H1 (cell line): ENCODE measurements at regions not wholly inside any gene's neighbourhood (a gene's known extent, or its start where the extent isn't known, plus 50 kb on each side); places are given as distances from the start of the nearest gene placed in this dataset.

Experiments
- CBX5 ChIP-seq: fragments of 300-800, 300-1000 bp; sonication (generic); IDR thresholded peaks from 2 replicates; pipeline ENCODE4 v1.7.1; 2016; ENCODE audit warnings: antibody characterized with exemption, low read length, low read depth
- CEBPB ChIP-seq: IDR thresholded peaks from 2 replicates; pipeline ENCODE4 v1.6.1; 2012; ENCODE audit warnings: low read depth, low read length
- CHD7 ChIP-seq: fragments of 300-600 bp; sonication (generic); IDR thresholded peaks from 2 replicates; pipeline ENCODE4 v1.7.1; 2012; ENCODE audit warnings: low read length, moderate library complexity, mild to moderate bottlenecking, inconsistent platforms; ENCODE audit not compliant: insufficient replicate concordance
- CREB1 ChIP-seq: IDR thresholded peaks from 2 replicates; pipeline ENCODE4 v1.6.1; 2012; ENCODE audit warnings: inconsistent platforms
- EGR1 ChIP-seq: IDR thresholded peaks from 2 replicates; pipeline ENCODE4 v1.6.1; 2011; ENCODE audit warnings: low read depth, low read length, borderline replicate concordance
- HDAC6 ChIP-seq: IDR thresholded peaks from one replicate; pipeline ENCODE4 v1.7.1; 2012; ENCODE audit warnings: low read depth, mild to moderate bottlenecking, inconsistent platforms, low read length, moderate library complexity
- NANOG ChIP-seq: IDR thresholded peaks from 2 replicates; pipeline ENCODE4 v1.6.1; 2011; ENCODE audit warnings: low read length, low read depth, mild to moderate bottlenecking, inconsistent platforms; ENCODE audit not compliant: insufficient read depth, poor library complexity, severe bottlenecking
- PHF8 ChIP-seq: fragments of 200-600 bp; sonication (generic); conservative IDR thresholded peaks from 2 replicates; pipeline ENCODE4 v1.7.1; 2012; ENCODE audit warnings: low read depth, mild to moderate bottlenecking, inconsistent platforms, low read length, moderate library complexity
- POLR2A ChIP-seq, 2 experiments: IDR thresholded peaks; 1 replicate in 1 of 2; 2 replicates in 1 of 2; pipeline ENCODE4 v1.6.1; 2011; ENCODE audit warnings: low read depth in 2 of 2, low read length in 2 of 2, mild to moderate bottlenecking in 2 of 2; ENCODE audit errors: control extremely low read depth in 1 of 2
- SIRT6 ChIP-seq: IDR thresholded peaks from one replicate; pipeline ENCODE4 v1.7.1; 2012; ENCODE audit warnings: low read length, inconsistent platforms
- SIX5 ChIP-seq: IDR thresholded peaks from 2 replicates; pipeline ENCODE4 v1.6.1; 2011; ENCODE audit warnings: mild to moderate bottlenecking, low read depth, low read length
- TF ChIP-seq, protein P1 (sequence below): IDR thresholded peaks from 2 replicates; pipeline ENCODE4 v1.6.1; 2012; ENCODE audit warnings: inconsistent platforms

DNA sequence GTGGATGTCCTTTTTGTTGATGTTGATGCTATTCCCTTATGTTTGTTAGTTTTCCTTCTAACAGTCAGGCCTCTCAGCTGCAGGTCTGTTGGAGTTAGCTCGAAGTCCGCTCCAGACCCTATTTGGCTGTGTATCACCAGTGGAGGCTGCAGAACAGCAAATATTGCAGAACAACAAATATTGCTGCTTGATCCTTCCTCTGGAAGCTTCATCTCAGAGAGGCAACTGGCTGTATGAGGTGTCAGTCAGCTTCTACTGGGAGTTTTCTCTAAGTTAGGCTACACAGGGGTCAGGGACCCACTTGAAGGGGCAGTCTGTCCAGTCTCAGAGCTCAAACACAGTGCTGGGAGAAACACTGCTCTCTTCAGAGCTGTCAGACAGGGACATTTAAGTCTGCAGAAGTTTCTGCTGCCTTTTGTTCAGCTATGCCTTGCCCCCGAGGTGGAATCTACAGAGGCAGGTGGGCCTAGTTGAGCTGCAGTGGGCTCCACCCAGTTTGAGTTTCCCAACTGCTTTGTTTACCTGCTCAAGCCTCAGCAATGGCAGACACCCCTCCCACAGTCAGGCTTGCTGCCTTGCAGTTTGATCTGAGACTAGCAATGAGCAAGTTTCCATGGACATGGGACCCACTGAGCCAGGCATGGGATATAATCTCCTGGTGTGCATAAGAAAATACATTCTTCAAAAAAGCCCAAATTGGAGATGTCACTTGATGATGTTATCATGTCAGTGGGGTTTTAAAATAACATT lies 99.5 kb downstream of the KDM5D start (continued):
- TF ChIP-seq CHD7 (no peak), NANOG (no peak), SIRT6 (no peak), POLR2A (IDR thresholded peaks at IDR 0.05; ENCODE audit: control extremely low read depth in 1 of 2, low read depth in 2 of 2, low read length in 2 of 2) (no peak), CBX5 (no peak), HDAC6 (no peak), CREB1 (no peak), PHF8 (no peak), EGR1 (no peak), SIX5 (no peak), CEBPB (no peak)
- TF ChIP-seq, protein P1, sequence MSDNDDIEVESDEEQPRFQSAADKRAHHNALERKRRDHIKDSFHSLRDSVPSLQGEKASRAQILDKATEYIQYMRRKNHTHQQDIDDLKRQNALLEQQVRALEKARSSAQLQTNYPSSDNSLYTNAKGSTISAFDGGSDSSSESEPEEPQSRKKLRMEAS, result no peak
